ENCODE measurements at regions not wholly inside any gene's neighbourhood (a gene's known extent, or its start where the extent isn't known, plus 50 kb on each side); places are given as distances from the start of the nearest gene placed in this dataset.
"Not testable (repeated sequence)": the region's sequence is repeated elsewhere in the genome, so short reads cannot be mapped to it uniquely, and the experiment has no call there.

DNA sequence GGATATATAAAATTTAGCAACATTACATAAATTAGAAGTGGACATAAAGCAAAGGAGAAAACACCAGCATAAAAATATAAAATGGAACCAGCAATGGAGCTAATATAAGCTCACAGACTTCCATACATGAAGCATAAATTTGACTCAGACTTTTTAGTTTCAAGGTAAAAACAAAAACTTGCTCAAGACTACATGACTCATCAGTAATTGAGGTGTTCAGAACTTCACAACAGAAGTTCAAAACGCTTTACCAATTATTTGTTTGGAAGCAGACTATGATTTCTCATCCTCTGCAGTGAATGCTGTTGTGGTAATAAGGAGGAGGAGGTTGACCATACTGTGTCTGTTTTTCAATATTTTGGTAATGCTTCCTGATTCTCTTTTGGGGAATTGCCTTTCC, 192.0 kb upstream of the MEIS1 start:
- not testable (repeated sequence) for DNase-seq (ENCODE audit: low spot score)

DNA sequence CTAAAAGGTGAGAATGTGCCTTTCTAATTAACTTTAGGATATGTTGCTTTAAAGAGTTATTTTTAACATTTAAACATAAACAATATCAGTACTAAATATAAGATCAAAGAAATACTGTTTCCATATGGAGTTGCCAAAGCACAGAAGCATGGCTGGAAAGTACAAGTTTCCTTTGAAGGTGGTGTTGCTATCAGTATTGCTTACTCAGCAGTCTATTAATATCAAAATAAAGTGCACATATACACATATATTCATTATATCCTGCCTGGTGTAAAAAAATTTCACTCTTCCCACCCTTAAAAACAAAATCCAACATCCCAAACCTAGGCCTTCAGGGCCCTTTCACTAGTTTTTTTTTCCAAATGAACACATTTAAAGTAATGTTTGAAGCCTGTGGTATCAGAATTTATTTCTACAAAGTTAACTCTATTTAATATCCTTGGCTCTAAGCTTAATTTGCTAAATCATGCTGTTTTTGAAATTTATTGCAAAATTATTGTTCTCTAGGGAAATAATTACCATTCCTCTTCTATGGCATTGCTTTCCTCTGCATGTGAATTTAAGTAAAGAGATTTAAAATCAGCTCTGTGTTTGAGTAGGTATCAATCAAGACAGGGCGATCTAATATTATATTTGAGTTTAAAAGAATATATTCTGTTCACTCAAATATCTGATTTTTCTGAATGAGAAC, 192.7 kb upstream of the MEIS1 start:
- no peak for DNase-seq (ENCODE audit: low spot score)

DNA sequence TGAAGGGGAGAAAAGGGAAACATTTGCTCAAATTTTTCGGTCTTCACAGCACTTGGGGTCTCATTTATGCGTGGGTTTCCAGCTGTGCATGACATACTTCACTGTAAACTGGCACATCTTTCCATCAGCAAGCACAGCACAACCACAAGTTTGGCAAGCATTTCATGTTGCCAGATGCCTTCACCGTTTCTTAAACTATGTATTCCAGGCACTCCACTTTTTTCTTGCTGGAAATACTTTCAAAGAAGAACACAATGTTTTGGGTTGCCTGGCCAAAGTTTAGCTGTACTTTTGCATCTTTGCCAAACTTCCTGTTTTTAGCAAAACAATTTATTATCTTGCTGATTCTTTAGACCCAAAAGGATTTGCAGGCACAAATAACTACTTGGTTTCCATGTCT, 194.6 kb upstream of the MEIS1 start:
- no peak for DNase-seq (ENCODE audit: low spot score)

DNA sequence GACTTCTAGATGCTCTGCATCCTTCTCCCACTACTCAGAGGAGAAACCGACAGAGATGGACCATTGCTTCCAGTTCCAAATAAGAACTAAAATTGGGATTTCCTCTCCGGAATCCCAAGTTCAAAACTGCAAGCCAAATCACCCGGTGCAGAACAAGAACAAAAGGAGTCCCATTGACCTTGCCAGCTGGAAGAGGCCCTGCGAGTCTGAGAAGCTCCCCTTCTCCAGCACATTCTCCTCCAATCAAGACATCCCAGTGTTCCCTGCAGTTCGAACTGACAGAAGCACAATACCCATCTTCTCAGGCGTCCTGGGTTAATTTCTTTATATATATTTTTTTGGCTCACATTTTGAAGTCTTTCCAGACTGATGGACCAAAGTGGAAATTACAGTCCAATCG, 195.3 kb upstream of the MEIS1 start:
- DNase-seq (ENCODE audit: low spot score): no peak

DNA sequence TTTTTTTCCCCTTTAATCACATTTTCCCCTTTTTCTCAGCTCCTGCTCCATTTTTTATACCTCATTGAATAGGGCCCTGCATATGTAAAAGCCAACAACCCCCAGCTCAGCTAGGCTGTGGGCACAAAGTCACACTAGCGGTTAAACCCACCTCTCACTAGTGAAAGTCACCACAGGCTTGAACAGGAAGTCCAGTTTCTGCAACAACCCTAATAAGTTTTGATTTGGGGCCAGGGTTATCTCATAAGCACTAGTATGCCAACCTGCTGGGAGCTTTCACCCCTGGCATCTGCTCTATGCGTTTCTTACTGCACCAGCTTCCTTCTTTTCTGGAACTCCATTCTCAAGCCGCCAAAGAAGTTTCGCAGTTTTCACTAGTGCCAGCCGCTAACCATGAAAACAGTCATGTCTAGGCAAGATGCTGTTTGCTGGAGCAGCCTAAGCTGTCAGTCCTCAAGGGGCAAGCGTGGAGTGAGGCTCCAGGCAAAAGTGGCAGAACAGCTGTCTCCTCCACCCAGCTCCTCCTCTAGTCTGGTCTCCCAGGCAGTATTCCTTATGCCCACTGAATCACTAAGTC, 197.0 kb upstream of the MEIS1 start:
- DNase-seq (ENCODE audit: low spot score): no peak

DNA sequence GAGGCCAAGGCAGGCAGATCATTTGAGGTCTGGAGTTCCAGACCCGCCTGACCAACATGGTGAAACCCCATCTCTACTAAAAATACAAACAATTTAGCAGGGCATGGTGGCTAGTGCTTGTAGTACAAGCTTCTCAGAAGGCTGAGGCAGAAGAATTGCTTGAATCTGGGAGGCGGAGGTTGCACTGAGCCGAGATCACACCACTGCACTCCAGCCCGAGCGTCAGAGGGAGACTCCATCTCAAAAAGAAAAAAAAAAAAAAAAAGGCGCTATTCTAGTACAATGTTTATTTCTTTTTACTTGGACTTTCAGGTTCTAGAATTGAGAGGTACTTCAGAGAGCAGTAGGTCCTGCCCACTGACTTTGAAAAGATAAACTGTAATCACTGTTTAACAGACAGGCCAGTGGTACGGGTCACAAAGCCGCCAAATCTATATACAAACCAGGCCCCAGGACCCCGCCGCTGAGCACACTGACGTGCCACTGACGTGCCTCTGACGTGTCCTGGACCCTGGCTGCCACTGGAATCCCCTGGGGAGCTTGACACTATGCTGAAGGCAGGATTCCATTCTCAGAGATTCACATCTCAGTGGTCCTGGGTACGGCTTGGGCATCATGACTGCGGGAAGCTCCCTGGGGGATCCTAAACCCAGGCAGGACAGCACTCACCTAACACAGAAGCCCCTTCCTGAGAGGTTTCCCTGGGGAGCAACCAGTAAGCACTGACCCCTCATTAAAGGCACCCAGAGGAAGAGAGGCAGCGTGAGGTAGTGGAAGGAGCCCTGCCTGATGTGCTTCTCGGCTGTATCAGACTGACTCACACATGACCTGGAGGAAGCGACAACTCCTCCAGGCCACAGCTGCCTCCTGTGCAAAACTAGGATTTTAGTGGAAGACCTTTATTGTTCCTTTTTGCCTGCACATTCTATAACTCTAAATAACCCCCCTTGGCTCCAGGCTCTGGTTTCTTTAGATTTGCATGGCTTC, 197.8 kb upstream of the MEIS1 start:
- no peak for DNase-seq (ENCODE audit: low spot score)

DNA sequence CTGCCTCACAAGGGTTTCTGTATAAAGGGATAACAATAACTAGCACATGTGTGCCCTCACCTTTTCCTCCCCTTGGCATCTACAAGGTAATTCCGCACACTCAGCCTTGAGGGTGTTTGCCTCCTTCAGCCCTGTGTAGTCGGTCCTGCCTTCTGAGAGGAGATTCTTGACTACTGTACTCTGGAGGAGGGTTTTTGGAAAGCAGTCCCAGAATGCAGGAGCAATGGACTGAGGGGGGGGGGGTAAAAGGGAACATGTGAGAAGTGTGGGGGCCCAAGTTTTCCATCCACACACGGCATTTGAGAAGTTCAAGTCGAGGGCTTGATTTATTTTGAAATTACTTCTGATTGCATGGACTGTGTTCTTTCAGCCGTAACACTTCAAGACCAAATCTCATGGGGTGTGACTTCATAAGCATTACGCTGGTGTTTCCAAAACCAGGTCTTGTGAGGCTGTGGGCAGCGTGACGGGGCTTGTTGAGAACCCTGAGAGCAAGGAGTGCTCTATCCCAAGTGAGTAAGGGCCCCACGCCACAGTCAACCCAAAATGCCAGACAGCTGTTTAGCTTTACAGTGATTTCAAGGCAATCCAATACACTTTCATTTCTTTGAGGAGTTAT, 198.7 kb upstream of the MEIS1 start:
- no peak for DNase-seq (ENCODE audit: low spot score)

DNA sequence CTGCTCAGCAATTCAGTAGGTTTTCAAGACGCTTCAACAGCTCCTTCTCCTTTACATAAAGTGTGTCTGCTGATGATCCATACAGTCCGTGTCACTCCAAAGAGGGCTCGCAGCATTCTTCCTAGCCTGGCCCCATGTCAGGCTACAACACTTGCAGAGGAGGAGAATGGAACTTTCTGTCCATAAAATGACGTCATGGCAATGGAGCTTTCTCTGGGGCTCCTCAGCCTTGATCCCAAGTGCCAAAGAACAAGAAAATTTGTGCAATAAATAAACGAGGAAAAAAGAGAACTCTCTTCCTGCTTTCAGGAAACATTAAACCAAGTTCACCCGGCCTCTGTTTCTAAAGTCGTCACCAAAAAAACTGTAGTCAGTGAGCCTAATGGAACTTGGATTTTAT, 199.5 kb upstream of the MEIS1 start:
- DNase-seq (ENCODE audit: low spot score): no peak

DNA sequence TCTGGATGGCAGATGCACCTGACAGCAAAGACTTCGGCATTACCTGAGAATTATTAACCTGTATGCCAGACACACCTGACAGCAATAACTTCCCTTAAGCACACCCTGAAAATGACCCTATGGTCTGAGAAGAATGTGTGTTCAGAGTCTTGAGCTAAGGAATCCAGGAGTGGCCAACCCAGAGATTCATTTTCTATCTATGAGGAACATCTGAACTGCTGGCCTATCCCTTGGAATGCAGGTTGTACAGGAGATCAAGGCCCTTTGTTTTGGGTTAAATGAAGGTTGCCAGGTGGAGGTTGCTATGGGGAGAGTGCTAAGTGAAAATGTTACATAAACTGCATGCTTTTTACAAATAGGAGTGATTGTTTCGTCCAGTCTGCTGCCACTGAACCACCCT, 200.9 kb upstream of the MEIS1 start:
- no peak for DNase-seq (ENCODE audit: low spot score)

DNA sequence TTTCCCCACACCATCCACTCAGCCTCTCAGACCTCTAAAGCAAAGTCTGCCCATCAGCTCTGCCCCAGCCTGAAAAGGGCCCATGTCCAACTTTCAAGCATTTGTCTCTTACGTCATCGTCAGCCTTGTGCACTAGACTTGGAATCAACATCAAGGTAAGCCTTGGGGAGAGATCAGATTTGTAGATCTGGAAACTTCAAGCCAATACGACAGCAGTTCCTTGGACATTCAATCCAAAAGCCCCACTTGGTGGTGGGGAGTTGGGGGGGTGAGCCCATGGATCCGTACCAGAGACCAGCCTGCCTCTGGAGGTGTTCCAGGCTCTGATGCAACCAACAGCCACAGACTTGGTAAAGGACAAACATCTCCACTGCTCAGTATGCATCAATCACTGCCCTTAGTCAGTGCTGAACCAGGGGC, 206.8 kb upstream of the MEIS1 start:
- no peak for DNase-seq (ENCODE audit: low spot score)

DNA sequence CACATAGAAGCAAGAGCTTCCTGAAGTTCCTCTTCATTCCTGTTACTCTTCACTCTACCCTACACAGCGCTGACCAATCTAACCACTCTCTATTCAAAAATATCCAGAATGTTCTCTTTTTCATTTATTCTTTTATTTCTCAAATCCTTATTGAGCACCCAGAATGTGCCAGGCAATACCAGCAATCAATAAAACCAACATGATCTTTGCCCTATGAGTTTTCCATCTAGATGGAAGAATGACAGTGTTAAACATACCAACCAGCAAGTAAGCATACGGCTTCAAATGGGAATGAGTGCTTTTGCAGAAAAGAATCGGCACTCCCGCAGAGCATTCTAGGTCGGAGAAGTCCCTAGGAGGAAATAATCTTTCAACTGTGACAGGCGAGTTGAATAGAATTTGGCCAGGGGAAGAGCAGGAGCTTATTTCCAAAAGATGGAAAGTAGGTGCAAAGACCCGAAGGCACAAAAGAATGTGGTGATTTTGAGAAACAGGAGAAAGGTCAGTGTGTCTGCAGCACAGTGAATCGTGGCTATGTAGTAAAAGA, 217.8 kb upstream of the MEIS1 start:
- no peak for DNase-seq (ENCODE audit: low spot score)

DNA sequence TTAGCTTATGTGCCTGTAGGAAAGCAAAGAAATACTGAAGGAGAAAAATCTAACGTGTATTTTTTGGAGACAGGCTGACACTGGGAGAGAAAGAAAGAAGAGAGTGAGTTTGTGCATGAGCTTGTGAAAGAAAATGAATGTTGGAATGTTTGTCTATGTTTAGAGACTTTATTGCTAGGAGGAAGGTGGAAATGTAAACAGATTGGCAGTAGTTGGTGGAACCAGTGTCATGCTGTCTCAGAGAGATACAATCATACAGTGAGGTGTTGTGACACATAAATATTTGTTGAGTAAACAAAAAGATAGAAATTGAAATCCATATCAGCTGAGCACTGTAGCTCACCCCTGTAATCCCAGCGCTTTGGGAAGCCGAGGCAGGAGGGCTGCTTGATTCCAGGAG, 222.2 kb upstream of the MEIS1 start:
- no peak for DNase-seq (ENCODE audit: low spot score)

DNA sequence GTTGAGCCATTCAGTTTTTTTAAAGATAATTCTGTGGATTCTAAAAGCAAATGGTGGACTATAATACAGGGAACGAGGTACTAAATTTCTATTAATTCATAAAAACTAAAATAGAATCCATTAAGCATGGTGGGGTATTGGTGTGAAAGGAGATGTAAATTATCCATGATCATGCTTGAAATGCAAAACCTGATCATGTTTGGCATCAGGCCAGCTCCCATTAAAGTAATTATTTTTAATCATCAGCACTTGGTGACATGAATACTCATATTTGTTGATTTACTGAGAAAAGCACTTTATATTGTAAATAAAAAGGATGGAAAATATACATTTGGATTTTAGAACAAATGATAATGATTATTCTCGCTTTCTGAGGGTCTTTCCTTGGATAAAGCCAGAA, 232.3 kb upstream of the MEIS1 start:
- DNase-seq (ENCODE audit: low spot score): no peak

DNA sequence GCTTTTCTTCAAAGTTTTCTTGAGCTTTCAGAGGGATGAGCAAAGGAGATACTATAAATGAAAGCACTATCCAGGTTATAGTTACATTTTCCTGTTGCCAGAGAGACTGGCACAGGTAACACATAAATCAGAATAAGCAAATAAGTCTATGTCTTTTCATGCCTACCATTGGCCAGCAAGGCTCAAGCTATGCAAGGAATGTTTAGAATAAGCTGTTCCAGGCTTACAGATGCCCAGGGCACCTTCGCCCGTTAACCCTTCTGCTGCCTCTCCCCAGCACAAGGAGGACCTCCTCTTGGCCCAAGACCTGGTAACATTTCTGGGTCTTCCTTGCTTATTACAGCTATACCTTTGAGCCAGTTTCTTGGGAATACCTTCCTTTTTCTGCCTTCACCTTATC, 233.7 kb upstream of the MEIS1 start:
- DNase-seq (ENCODE audit: low spot score): no peak

DNA sequence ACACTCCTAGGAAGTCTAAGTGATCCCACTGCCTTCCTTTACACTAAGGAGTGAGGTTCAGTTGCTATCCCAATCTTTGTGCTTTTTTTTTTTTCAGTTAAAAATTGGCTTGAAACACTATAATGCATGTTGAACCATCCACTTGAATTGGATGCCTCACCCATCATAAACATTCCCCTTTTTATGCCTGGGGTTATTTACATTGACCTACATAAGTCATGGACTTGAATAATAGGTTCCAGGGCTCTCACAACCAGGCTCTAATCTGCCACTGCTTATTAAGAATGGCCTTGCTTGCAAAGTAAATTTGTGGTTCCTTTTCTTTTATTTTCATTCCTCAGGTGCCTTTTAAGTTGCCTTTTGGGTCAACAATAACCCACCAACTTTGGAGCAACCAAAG, 236.1 kb upstream of the MEIS1 start:
- no peak for DNase-seq (ENCODE audit: low spot score)

DNA sequence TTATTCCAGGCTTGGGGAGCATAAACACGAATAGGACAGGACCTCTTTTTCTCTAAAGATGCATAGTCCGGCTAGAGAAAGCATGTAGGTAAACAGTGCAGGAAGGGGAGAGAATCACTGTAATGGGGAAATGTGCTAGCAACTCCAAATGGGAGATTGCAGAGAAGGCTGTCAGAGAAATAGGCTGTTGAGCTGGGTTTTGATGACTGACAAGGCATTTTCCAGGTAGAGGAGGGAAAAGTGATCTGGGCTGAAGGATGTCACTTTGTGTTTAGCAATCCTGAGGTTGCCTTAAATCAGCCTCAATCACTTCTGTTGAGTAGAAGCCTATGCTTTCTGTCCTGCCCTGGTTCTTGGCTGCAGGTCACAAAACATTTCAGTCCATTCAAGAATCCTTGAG, 242.0 kb upstream of the MEIS1 start:
- no peak for DNase-seq (ENCODE audit: low spot score)

DNA sequence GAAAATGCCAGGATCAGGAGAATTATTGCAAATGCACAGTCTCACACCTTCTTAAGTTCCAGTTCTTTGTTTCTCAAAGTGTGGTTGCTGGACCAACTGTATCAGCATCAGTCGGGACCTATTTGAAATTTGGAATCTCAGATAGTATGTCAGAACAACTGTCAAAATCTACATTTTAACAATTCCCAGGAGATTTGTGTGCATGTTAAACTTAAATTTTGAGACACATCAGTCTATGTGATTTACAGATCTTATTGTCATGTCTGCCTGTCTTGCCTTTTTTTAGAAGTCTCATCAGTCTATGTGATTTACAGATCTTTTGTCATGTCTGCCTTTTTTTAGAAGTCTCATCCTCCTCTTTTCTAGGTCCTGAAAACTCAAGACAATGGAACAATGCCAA, 243.6 kb upstream of the MEIS1 start:
- DNase-seq (ENCODE audit: low spot score): no peak

DNA sequence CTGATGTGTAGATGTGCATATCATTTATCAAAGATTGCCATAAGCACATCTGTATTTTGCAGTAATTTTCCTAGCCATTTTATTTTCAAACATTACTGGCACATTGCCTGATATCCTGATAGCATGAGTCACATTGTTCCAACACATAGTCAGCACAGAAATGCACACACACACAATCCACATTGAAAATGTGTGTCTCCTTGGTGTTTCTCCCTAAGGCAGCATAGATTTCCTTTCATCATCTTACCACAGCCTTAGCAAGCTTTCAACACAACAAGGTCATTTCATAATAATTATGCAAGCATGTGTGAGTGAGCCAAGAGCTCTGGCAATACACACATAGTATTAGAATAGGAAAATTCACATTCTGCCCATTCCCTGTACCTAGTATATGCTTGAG, 245.4 kb upstream of the MEIS1 start:
- no peak for DNase-seq (ENCODE audit: low spot score)

DNA sequence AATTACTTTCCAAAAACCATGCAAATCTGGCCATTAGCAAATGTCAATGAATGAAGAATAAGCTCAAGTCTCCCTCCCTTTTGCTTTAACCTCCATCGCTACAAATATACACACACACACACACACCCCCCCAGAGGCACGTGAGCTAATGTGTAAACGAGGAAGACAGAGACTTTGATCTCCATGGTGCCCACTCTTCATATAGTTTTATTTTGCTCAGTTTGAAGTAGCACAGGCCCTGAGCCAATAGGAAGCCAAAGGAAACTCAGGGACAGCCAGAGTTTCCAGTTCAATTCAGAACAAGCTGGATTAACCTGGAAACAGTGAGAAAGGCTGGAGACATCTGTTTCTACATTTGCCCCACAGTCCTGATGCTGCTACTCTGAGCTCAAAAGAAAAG, 248.4 kb upstream of the MEIS1 start:
- no peak for DNase-seq (ENCODE audit: low spot score)

DNA sequence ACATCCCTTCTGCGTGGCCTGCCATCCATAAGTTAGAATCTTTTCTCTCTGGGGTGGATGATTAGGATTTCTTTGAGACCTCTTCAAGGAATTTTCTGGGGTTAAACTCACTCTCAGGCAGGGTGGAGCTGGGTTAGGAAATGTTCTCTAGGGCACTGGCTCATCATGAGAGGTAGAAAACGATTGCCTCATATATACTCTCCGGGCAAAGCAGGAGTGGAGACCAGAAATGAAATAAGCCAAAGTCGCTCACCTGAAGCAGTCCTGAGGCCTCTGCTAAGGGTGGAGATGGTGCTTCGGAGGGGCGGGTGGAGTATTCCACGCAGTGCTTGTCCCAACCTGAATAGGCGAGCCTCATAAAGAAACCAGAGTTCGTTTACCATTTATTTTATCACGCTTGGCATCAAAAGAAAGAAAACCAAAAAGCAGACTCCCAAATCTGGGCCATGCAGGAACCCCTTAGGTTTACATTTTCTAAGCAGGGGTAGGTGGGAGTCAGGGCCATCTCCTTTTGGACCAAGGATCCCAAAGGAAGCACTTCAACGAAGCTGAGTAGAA, 249.3 kb upstream of the MEIS1 start:
- no peak for DNase-seq (ENCODE audit: low spot score)

DNA sequence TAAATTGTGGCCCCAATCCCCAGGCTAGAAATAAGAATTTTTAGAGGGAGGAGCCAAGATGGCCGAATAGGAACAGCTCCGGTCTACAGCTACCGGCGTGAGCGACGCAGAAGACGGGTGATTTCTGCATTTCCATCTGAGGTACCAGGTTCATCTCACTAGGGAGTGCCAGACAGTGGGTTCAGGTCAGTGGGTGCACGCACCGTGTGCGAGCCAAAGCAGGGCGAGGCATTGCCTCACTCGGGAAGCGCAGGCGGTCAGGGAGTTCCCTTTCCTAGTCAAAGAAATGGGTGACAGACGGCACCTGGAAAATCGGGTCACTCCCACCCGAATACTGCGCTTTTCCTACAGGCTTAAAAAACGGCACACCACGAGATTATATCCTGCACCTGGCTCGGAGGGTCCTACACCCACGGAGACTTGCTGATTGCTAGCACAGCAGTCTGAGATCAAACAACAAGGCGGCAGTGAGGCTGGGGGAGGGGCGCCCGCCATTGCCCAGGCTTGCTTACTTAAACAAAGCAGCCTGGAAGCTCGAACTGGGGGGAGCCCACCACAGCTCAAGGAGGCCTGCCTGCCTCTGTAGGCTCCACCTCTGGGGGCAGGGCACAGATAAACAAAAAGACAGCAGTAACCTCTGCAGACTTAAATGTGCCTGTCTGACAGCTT, 257.7 kb upstream of the MEIS1 start:
- not testable (repeated sequence) for DNase-seq (ENCODE audit: low spot score)

All from AG08395 (cell line).